ENCODE measurements at regions not wholly inside any gene's neighbourhood (a gene's known extent, or its start where the extent isn't known, plus 50 kb on each side); places are given as distances from the start of the nearest gene placed in this dataset.

DNA sequence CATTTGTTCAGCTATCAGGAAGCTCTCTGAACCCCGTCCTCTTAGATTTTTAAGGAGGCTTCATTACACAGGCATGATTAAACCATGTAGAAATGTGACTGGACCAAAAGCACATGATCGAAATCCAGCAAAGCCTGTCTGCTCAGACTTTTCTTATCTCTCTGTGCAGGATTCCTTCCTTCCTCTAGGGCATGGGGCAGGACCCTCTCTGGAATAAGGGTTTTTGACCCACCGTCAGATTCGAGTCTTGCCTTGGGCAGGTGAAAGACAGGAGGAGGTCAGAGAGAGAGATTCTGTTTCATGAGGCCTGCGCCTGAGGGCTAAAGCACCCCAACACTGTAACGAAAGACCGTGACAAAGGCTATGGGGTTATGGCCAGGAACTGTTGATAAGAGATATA lies 136.8 kb downstream of the RHOU start:
- WGBS (ENCODE audit: insufficient coverage), result 30% methylated on average over 4 of the region's 7 CpGs
- DNase-seq, result no peak
- H3K27me3 ChIP-seq (replicated peaks in 2 of 5; ENCODE audit: control insufficient read depth in 4 of 5, insufficient read depth in 5 of 5, low read length in 4 of 5), result peaks cover 0 to 3% (median 0%) of the 10 kb centered on the region in 5 experiments
- ChIA-PET CTCF (no interaction called here), POLR2A (no interaction called here)
- no peaks in the 10 kb centered on the region for H3K36me3 ChIP-seq (ENCODE audit: control insufficient read depth in 4 of 4, insufficient read depth in 4 of 4, low read length in 3 of 4)
- peaks cover 0 to 3% (median 0%) of the 10 kb centered on the region in 5 experiments for H3K9me3 ChIP-seq (ENCODE audit: control extremely low read depth in 1 of 5, control insufficient read depth in 4 of 5, insufficient read depth in 2 of 5, low read depth in 1 of 5, low read length in 4 of 5)
- H3K4me3 ChIP-seq (ENCODE audit: control insufficient read depth in 1 of 7, extremely low read depth in 1 of 7, insufficient read depth in 4 of 7, low read depth in 2 of 7, low read length in 6 of 7), result no peak overlapping the region
- no peak overlapping the region for H3K27ac ChIP-seq (ENCODE audit: insufficient read depth in 1 of 2, low read depth in 1 of 2, low read length in 2 of 2, poor library complexity in 1 of 2, severe bottlenecking in 2 of 2)
- H3K4me1 ChIP-seq (ENCODE audit: control extremely low read depth in 1 of 4, control insufficient read depth in 4 of 4, insufficient read depth in 4 of 4, low read length in 3 of 4), result no peaks in the 10 kb centered on the region

DNA sequence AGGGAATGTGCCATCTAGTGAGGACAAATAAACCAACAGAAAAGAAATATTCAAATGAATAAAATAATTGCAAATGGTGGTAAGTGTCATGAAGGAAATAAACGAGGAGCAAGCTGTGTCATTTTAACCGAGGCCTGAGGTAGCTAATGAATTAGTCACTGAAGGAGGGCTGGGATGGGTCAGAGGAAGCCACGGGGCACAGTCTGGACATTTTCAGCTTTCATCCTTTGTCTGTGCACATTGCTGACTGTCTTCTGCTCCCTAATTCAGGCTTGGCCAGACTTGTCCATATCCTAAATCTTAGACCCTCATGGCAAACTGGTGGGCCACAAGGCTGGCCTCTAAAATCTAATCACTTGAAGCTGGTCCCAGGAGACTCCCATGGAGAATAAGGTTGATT lies 138.4 kb downstream of the RHOU start:
- ChIA-PET CTCF (no interaction called here), POLR2A (no interaction called here)
- no peak overlapping the region for H3K27ac ChIP-seq (ENCODE audit: insufficient read depth in 1 of 2, low read depth in 1 of 2, low read length in 2 of 2, poor library complexity in 1 of 2, severe bottlenecking in 2 of 2)
- H3K4me3 ChIP-seq (ENCODE audit: control insufficient read depth in 1 of 7, extremely low read depth in 1 of 7, insufficient read depth in 4 of 7, low read depth in 2 of 7, low read length in 6 of 7), result no peak overlapping the region
- peaks cover 0 to 3% (median 0%) of the 10 kb centered on the region in 5 experiments for H3K9me3 ChIP-seq (ENCODE audit: control extremely low read depth in 1 of 5, control insufficient read depth in 4 of 5, insufficient read depth in 2 of 5, low read depth in 1 of 5, low read length in 4 of 5)
- H3K36me3 ChIP-seq (ENCODE audit: control insufficient read depth in 4 of 4, insufficient read depth in 4 of 4, low read length in 3 of 4), result no peaks in the 10 kb centered on the region
- DNase-seq, result no peak
- no peaks in the 10 kb centered on the region for H3K4me1 ChIP-seq (ENCODE audit: control extremely low read depth in 1 of 4, control insufficient read depth in 4 of 4, insufficient read depth in 4 of 4, low read length in 3 of 4)
- H3K27me3 ChIP-seq (replicated peaks in 2 of 5; ENCODE audit: control insufficient read depth in 4 of 5, insufficient read depth in 5 of 5, low read length in 4 of 5), result peaks cover 0 to 3% (median 0%) of the 10 kb centered on the region in 5 experiments
- 96% methylated on average over 3 of the region's 3 CpGs for WGBS (ENCODE audit: insufficient coverage)

DNA sequence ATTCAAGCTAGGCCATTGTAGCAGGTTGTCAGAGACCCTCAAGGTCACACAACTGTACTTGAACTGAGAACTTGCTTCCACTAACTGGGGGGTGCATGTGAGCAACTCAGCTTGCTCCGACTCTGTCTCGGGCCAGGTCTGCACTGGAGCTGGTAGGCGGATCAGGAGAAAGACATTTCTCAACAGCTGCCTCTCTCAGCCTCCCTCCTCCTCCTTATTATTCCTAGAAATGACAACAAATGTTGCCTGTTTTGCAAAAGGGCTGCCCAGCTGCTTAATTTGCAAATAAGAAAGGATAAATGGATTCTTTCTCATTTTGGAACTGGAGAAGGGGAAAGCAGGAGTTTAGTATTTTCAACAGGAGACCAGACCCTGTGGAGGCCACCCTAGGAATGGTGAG lies 140.5 kb downstream of the RHOU start:
- Histone ChIP-seq H3K27me3 (replicated peaks in 2 of 5; ENCODE audit: control insufficient read depth in 4 of 5, insufficient read depth in 5 of 5, low read length in 4 of 5) (peaks cover 0 to 3% (median 0%) of the 10 kb centered on the region in 5 experiments), H3K27ac (ENCODE audit: insufficient read depth in 1 of 2, low read depth in 1 of 2, low read length in 2 of 2, poor library complexity in 1 of 2, severe bottlenecking in 2 of 2) (no peak overlapping the region), H3K36me3 (ENCODE audit: control insufficient read depth in 4 of 4, insufficient read depth in 4 of 4, low read length in 3 of 4) (no peaks in the 10 kb centered on the region), H3K4me1 (ENCODE audit: control extremely low read depth in 1 of 4, control insufficient read depth in 4 of 4, insufficient read depth in 4 of 4, low read length in 3 of 4) (no peaks in the 10 kb centered on the region), H3K9me3 (ENCODE audit: control extremely low read depth in 1 of 5, control insufficient read depth in 4 of 5, insufficient read depth in 2 of 5, low read depth in 1 of 5, low read length in 4 of 5) (peaks cover 0 to 3% (median 0%) of the 10 kb centered on the region in 5 experiments), H3K4me3 (ENCODE audit: control insufficient read depth in 1 of 7, extremely low read depth in 1 of 7, insufficient read depth in 4 of 7, low read depth in 2 of 7, low read length in 6 of 7) (no peak overlapping the region)
- ChIA-PET POLR2A (interaction anchor here (0.6 kb wide), 1 partner anchor 109 kb away, joined by 3 read pairs; no protein-coding TSS in a partner anchor), CTCF (interaction anchor here (1.2 kb wide), 1 partner anchor 22 kb away, joined by 3 read pairs; no protein-coding TSS in a partner anchor)
- no CpG with 5 or more reads among the region's 3 CpGs for WGBS (ENCODE audit: insufficient coverage)
- DNase-seq, result no peak

DNA sequence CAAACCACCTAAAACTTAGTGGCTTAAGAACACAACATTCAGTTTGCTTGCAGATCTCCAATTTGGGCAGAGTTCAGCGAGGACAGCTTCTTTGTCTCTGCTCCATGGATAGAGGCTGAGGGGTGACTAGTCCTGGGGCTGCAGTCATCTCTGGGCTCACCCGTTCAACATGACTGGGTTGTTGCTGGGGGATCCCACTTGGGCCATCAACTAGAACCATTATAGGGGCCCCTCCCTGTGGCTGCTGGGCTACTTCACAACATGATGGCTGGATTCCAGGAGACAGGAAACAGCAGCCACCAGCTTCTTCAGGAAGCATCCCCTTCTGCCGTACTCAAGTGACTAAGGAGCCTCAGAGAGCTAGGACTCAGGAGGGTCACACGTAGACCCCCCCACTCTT lies 140.9 kb downstream of the RHOU start:
- Histone ChIP-seq H3K9me3 (ENCODE audit: control extremely low read depth in 1 of 5, control insufficient read depth in 4 of 5, insufficient read depth in 2 of 5, low read depth in 1 of 5, low read length in 4 of 5) (peaks cover 0 to 3% (median 0%) of the 10 kb centered on the region in 5 experiments), H3K36me3 (ENCODE audit: control insufficient read depth in 4 of 4, insufficient read depth in 4 of 4, low read length in 3 of 4) (no peaks in the 10 kb centered on the region), H3K27me3 (replicated peaks in 2 of 5; ENCODE audit: control insufficient read depth in 4 of 5, insufficient read depth in 5 of 5, low read length in 4 of 5) (peaks cover 0 to 1% (median 0%) of the 10 kb centered on the region in 5 experiments), H3K27ac (ENCODE audit: insufficient read depth in 1 of 2, low read depth in 1 of 2, low read length in 2 of 2, poor library complexity in 1 of 2, severe bottlenecking in 2 of 2) (no peak overlapping the region), H3K4me3 (ENCODE audit: control insufficient read depth in 1 of 7, extremely low read depth in 1 of 7, insufficient read depth in 4 of 7, low read depth in 2 of 7, low read length in 6 of 7) (no peak overlapping the region), H3K4me1 (ENCODE audit: control extremely low read depth in 1 of 4, control insufficient read depth in 4 of 4, insufficient read depth in 4 of 4, low read length in 3 of 4) (no peaks in the 10 kb centered on the region)
- ChIA-PET POLR2A (interaction anchor here (0.6 kb wide), 1 partner anchor 108 kb away, joined by 3 read pairs; no protein-coding TSS in a partner anchor), CTCF (interaction anchor here (1.2 kb wide), 1 partner anchor 21 kb away, joined by 3 read pairs; no protein-coding TSS in a partner anchor)
- DNase-seq, result no peak
- WGBS (ENCODE audit: insufficient coverage), result 83% methylated on average over 4 of the region's 4 CpGs

DNA sequence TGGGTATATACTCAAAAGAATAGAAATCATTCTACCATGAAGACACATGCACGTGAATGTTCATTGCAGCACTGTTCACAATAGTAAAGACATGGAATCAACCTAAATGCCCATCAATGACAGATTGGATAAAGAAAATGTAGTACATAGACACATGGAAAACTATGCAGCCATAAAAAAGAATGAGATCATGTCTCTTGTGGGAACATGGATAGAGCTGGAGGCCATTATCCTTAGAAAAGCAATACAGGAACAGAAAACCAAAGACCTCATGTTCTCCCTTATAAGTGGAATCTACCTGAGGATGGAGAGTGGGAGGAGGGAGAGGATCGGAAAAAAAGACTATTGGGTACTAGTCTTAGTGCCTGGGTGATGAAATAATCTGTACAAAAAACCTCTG lies 143.9 kb downstream of the RHOU start:
- Histone ChIP-seq H3K36me3 (ENCODE audit: control insufficient read depth in 4 of 4, insufficient read depth in 4 of 4, low read length in 3 of 4) (no peaks in the 10 kb centered on the region), H3K4me1 (ENCODE audit: control extremely low read depth in 1 of 4, control insufficient read depth in 4 of 4, insufficient read depth in 4 of 4, low read length in 3 of 4) (no peaks in the 10 kb centered on the region), H3K4me3 (ENCODE audit: control insufficient read depth in 1 of 7, extremely low read depth in 1 of 7, insufficient read depth in 4 of 7, low read depth in 2 of 7, low read length in 6 of 7) (no peak overlapping the region), H3K27ac (ENCODE audit: insufficient read depth in 1 of 2, low read depth in 1 of 2, low read length in 2 of 2, poor library complexity in 1 of 2, severe bottlenecking in 2 of 2) (no peak overlapping the region), H3K27me3 (replicated peaks in 2 of 5; ENCODE audit: control insufficient read depth in 4 of 5, insufficient read depth in 5 of 5, low read length in 4 of 5) (no peaks in the 10 kb centered on the region), H3K9me3 (ENCODE audit: control extremely low read depth in 1 of 5, control insufficient read depth in 4 of 5, insufficient read depth in 2 of 5, low read depth in 1 of 5, low read length in 4 of 5) (peaks cover 0 to 4% (median 3%) of the 10 kb centered on the region in 5 experiments)
- ChIA-PET POLR2A (no interaction called here), CTCF (no interaction called here)
- DNase-seq, result no peak
- no CpG with 5 or more reads among the region's 2 CpGs for WGBS (ENCODE audit: insufficient coverage)

DNA sequence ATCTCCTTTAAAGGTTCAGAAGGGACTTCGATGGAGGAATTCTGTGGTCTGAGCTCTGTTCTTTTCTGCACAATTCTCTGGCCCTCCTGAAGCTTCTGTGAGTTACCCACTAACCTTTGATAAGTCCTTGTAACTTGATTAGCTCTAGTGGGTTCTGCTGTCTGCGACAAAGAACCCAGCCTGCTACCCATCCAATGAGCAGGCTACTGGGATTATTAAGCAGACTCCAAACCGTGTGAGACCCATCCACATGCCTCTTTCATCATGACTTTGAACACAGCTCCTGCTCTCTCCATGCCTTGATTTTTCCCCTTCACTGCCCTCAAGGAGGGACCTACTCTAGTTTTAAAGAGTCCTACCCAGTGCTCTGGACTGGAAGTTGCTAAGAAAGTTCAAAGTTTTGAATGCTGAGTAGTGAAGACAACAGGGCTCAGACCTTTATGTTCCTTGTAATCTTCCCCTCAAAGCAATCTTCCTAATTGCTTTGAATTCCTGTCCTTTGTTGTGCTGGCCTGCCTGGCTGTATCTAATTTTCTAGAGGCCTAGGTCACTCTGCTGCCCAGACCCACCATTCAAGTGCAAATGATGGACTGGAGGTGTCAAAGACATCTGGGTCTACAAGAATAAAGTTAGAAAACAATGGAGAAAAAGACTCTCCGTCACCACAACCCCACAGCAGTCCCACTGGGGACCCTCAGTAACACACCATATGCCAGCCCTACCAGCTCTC lies 146.9 kb downstream of the RHOU start:
- H3K27me3 ChIP-seq (replicated peaks in 2 of 5; ENCODE audit: control insufficient read depth in 4 of 5, insufficient read depth in 5 of 5, low read length in 4 of 5), result no peaks in the 10 kb centered on the region
- POLR2A ChIA-PET, result no interaction called here
- no peak overlapping the region for H3K27ac ChIP-seq (ENCODE audit: insufficient read depth in 1 of 2, low read depth in 1 of 2, low read length in 2 of 2, poor library complexity in 1 of 2, severe bottlenecking in 2 of 2)
- no peak overlapping the region for H3K4me3 ChIP-seq (ENCODE audit: control insufficient read depth in 1 of 7, extremely low read depth in 1 of 7, insufficient read depth in 4 of 7, low read depth in 2 of 7, low read length in 6 of 7)
- CTCF ChIA-PET, result no interaction called here
- peaks cover 0 to 7% (median 4%) of the 10 kb centered on the region in 5 experiments for H3K9me3 ChIP-seq (ENCODE audit: control extremely low read depth in 1 of 5, control insufficient read depth in 4 of 5, insufficient read depth in 2 of 5, low read depth in 1 of 5, low read length in 4 of 5)
- WGBS (ENCODE audit: insufficient coverage), result 100% methylated on average over 3 of the region's 4 CpGs
- no peaks in the 10 kb centered on the region for H3K36me3 ChIP-seq (ENCODE audit: control insufficient read depth in 4 of 4, insufficient read depth in 4 of 4, low read length in 3 of 4)
- no peak for DNase-seq
- no peaks in the 10 kb centered on the region for H3K4me1 ChIP-seq (ENCODE audit: control extremely low read depth in 1 of 4, control insufficient read depth in 4 of 4, insufficient read depth in 4 of 4, low read length in 3 of 4)

DNA sequence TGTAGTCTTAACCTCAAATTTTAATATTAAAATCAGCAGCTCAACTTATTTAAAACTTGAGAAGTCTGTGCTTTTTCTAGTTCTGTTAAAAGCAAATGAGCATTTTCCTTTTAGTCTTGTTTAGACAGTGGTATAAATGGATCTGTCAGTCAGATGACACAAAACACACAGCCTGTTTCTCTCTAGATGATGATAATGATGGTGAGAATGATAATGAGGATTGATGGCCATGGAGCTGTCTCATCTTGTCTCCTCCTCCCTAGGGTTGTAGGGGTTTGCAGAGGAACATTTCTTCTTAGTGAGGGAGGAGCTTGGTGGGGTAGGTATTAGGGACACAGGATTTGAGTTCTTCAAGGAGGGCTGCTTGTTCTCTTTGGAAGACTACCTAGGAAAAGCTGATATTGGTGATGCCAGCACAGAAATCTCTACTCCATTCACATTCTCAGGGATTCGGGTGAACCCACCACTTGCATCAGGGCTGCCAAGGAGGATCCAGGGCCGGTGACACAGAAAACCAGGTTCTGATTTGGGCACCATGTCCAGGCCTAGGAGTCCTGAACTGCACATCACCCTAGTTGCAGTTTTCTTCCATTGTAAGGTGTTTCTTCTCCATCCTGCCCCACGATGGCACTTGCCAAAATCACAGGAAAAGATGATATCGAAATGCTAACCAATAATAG lies 147.6 kb downstream of the RHOU start:
- Histone ChIP-seq H3K4me3 (ENCODE audit: control insufficient read depth in 1 of 7, extremely low read depth in 1 of 7, insufficient read depth in 4 of 7, low read depth in 2 of 7, low read length in 6 of 7) (no peak overlapping the region), H3K9me3 (ENCODE audit: control extremely low read depth in 1 of 5, control insufficient read depth in 4 of 5, insufficient read depth in 2 of 5, low read depth in 1 of 5, low read length in 4 of 5) (peaks cover 0 to 7% (median 4%) of the 10 kb centered on the region in 5 experiments), H3K27me3 (replicated peaks in 2 of 5; ENCODE audit: control insufficient read depth in 4 of 5, insufficient read depth in 5 of 5, low read length in 4 of 5) (no peaks in the 10 kb centered on the region), H3K36me3 (ENCODE audit: control insufficient read depth in 4 of 4, insufficient read depth in 4 of 4, low read length in 3 of 4) (no peaks in the 10 kb centered on the region), H3K27ac (ENCODE audit: insufficient read depth in 1 of 2, low read depth in 1 of 2, low read length in 2 of 2, poor library complexity in 1 of 2, severe bottlenecking in 2 of 2) (no peak overlapping the region), H3K4me1 (ENCODE audit: control extremely low read depth in 1 of 4, control insufficient read depth in 4 of 4, insufficient read depth in 4 of 4, low read length in 3 of 4) (no peaks in the 10 kb centered on the region)
- CTCF ChIA-PET, result no interaction called here
- DNase-seq, result no peak
- POLR2A ChIA-PET, result no interaction called here
- whole genome bisulfite sequencing (ENCODE audit: insufficient coverage), result 93% methylated on average over 2 of the region's 4 CpGs
